ENCODE measurements at regions not wholly inside any gene's neighbourhood (a gene's known extent, or its start where the extent isn't known, plus 50 kb on each side); places are given as distances from the start of the nearest gene placed in this dataset.

DNA sequence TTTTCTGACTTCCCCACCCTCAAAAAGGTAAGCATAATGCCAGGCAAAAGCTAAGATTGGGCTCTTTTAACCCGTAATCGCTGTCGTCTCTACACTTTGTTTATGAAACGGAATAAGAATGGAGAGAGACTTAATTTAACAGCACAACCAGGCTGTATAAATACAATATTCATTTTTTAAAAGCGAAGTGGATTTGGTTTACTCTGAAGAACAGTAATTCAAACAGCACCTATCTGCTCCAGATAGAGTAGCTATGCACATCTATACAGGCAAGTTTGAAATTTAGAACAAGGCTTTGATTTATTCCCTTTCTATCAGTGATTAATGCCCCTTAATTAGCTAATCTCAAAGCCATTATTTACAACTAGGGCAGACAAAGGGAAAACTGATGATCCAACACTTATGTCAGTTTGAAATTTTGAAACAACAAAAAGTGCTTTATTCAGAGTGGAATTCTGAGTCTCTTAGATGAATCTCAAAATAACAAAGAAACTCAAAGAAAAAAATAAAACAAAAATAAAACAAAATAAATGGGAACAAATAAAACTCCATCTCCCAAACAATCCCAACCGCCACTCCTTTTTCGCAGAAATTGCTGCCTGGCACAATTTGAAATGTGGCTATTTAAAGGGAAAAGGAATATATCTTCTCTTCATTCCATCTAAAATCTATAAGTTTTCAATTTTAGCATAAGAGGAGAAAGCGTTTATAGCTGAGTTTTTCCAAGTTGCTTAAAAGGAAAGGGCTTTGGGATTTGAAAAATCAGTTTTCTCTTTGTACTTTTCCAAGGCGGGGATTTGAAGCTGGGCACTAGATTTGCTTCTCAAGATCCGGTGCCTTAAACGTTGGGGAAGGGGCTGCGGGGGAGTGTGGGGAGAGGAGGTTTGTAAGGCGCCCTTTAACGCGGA is 298.6 kb downstream of the PARP8 start:
- Histone ChIP-seq H3K9me3 (ENCODE audit: control insufficient read depth, low read depth, low read length) (peaks cover 5% of the 10 kb centered on the region), H3K27me3 (ENCODE audit: control insufficient read depth, insufficient read depth, low read length) (peaks cover 73% of the 10 kb centered on the region), H3K4me1 (ENCODE audit: control insufficient read depth, insufficient read depth, low read length) (peaks cover 37% of the 10 kb centered on the region), H3K4me3 (ENCODE audit: low read length) (no peak overlapping the region), H3K27ac (ENCODE audit: low read length) (no peak overlapping the region), H3K36me3 (ENCODE audit: control insufficient read depth, insufficient read depth, low read length) (no peaks in the 10 kb centered on the region)
- 26% methylated on average over 5 of the region's 15 CpGs for WGBS (ENCODE audit: insufficient coverage, low lambda C conversion rate)
- peak in 1 of 2 donors; percentile 4 for DNase-seq

DNA sequence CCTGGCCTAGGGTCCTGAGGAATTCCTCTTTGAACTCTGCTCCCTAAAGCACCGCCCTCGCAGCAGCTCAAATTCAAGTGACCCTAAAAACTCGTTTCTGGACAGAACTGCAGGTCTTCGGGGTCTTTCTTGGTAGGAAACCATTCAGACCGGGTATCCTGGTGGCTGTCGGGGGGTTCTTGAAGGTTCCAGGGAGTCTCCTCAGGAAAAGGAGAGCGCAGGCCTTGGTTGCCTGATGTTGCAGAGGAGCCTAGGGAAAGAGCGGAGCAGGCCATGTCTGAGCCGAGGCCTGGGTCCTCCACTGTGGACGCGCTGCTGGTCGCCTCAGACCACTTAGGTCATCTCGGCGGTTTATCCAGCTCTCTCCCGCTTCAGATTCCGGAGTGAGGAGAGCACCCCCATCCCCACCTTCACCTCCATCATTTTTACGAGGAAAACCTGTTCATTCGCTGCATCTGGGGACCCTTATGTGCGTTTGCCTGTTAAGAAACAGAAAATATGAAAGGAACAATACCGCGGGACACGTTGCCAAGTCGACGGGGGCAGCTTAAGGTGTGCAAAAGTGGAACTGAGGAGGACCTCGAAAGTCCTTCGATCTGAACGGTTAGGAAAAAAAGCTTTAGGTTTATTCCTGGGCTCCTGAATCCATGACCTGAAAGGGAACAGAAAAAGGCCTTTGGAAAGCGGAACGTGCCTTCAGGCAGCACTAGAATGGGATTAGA is 299.4 kb downstream of the PARP8 start:
- H3K36me3 ChIP-seq (ENCODE audit: control insufficient read depth, insufficient read depth, low read length), result no peaks in the 10 kb centered on the region
- 14% methylated on average over 8 of the region's 29 CpGs for WGBS (ENCODE audit: insufficient coverage, low lambda C conversion rate)
- peak in 1 of 2 donors; percentile 21 for DNase-seq
- H3K27me3 ChIP-seq (ENCODE audit: control insufficient read depth, insufficient read depth, low read length), result peaks cover 81% of the 10 kb centered on the region
- peaks cover 37% of the 10 kb centered on the region for H3K4me1 ChIP-seq (ENCODE audit: control insufficient read depth, insufficient read depth, low read length)
- H3K9me3 ChIP-seq (ENCODE audit: control insufficient read depth, low read depth, low read length), result peaks cover 5% of the 10 kb centered on the region
- H3K27ac ChIP-seq (ENCODE audit: low read length), result no peak overlapping the region
- no peak overlapping the region for H3K4me3 ChIP-seq (ENCODE audit: low read length)

DNA sequence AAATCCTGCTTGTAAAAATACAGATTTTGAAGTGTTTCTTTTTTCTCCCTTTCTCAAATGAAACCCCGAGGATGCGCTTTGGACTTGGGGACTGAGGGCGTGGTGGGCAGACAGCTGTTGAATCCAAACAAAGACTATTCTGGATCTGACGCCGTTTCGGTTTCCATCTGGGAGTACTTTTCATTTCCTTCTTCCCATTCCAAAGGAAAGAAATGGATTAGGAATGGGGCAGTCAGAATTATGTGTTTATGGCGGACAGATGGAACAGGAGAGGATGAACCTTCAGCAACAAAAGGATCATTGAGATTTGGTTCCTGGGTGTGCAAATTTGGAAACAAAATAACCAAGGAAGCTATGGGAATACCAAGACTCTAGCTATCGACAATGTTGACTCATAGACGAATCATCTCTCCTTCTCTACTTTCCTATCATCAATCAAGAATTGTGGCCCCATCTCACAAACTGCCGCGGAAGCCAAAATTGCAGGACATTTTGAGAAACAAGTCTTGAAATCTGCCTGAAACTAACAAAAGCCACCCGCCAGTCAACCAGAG is 300.6 kb downstream of the PARP8 start:
- peaks cover 37% of the 10 kb centered on the region for H3K4me1 ChIP-seq (ENCODE audit: control insufficient read depth, insufficient read depth, low read length)
- H3K9me3 ChIP-seq (ENCODE audit: control insufficient read depth, low read depth, low read length), result peaks cover 5% of the 10 kb centered on the region
- WGBS (ENCODE audit: insufficient coverage, low lambda C conversion rate), result no CpG with 5 or more reads among the region's 12 CpGs
- peak in 1 of 2 donors; percentile 56 for DNase-seq
- peaks cover 84% of the 10 kb centered on the region for H3K27me3 ChIP-seq (ENCODE audit: control insufficient read depth, insufficient read depth, low read length)
- no peaks in the 10 kb centered on the region for H3K36me3 ChIP-seq (ENCODE audit: control insufficient read depth, insufficient read depth, low read length)
- no peak overlapping the region for H3K4me3 ChIP-seq (ENCODE audit: low read length)
- H3K27ac ChIP-seq (ENCODE audit: low read length), result no peak overlapping the region

DNA sequence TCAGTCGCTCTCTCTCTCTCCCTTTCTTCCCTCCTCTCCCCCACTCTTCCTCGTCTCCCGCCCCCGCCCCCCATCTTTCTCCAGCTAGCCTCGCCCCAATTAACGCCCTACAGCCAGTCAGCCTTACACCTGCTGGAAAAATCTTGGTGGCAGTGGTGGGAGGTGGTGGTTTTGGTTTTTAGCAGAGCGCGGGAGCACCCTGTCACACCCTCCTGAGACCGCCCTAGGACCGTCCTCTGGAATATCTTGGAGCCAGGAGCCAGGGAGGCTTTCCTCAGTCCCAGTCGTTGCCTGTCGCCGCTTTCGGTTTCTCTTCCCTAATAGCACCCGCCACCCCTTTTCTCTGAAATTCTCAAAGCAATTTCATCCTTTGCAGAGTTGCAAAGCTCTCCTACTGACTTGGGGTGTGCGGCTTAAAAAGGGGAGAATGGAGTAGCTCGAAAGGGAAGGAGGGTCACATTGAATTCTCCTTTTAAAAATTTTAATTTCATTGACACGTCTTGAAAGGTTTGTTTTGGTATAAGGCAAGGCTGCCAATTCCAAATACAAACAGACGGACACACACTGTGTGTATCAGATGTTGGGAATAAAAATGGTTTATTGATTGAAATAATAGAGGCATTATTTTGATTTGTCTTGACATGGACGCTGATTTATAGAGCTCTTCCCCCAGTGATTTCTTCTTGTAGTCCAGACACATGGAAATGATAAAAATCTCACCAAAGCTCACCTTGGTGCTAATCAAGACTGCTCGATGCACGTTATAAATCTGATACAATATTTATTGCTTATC is 301.3 kb downstream of the PARP8 start:
- no peak overlapping the region for H3K4me3 ChIP-seq (ENCODE audit: low read length)
- H3K27ac ChIP-seq (ENCODE audit: low read length), result no peak overlapping the region

DNA sequence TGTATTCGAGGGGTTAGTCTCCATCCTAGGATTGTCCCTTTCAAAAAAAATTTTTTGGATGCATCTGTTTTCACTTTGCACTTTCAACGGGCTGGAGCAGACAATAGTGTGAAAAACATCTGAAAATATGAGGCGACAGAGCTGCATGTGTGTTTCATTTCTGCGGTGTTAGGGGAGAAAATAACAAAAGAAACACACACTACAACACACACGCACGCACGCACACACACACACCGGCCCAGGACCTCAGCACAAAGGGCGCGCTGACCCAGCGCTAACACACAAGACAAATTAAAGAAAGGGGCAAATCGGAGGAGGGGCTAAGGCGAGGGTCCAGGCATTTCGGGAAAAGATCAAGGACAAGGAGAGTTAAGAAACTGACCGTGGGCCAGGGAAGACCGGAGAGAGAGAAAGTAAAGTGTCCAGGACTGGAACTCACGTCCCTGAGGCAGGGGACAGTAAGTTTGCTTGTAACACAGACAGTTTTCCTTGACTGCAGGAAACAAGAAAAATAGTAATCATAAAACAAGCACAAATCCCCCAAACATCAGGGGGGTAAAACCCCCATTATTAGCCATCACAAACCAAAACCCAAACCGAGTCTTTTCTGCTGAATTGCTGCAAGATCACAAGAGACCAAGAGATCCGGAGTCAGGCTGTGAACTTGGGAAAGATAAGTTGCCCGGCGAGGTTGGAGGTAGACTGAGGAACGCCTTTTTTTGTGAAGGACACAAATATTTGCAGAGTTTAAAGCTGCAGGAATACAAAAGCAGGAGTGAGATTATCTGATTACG is 302.1 kb downstream of the PARP8 start:
- Histone ChIP-seq H3K27me3 (ENCODE audit: control insufficient read depth, insufficient read depth, low read length) (peaks cover 85% of the 10 kb centered on the region), H3K27ac (ENCODE audit: low read length) (no peak overlapping the region), H3K9me3 (ENCODE audit: control insufficient read depth, low read depth, low read length) (peaks cover 5% of the 10 kb centered on the region), H3K4me1 (ENCODE audit: control insufficient read depth, insufficient read depth, low read length) (peaks cover 32% of the 10 kb centered on the region), H3K4me3 (ENCODE audit: low read length) (no peak overlapping the region), H3K36me3 (ENCODE audit: control insufficient read depth, insufficient read depth, low read length) (no peaks in the 10 kb centered on the region)
- peak in 1 of 2 donors; percentile 40 for DNase-seq
- 6% methylated on average over 3 of the region's 23 CpGs for WGBS (ENCODE audit: insufficient coverage, low lambda C conversion rate)

More for the DNA sequence above, 301.3 kb downstream of the PARP8 start:
- Histone ChIP-seq H3K9me3 (ENCODE audit: control insufficient read depth, low read depth, low read length) (peaks cover 5% of the 10 kb centered on the region), H3K27me3 (ENCODE audit: control insufficient read depth, insufficient read depth, low read length) (peaks cover 89% of the 10 kb centered on the region), H3K4me1 (ENCODE audit: control insufficient read depth, insufficient read depth, low read length) (peaks cover 37% of the 10 kb centered on the region), H3K36me3 (ENCODE audit: control insufficient read depth, insufficient read depth, low read length) (no peaks in the 10 kb centered on the region)
- WGBS (ENCODE audit: insufficient coverage, low lambda C conversion rate), result 0% methylated on average over 1 of the region's 22 CpGs
- peak in 1 of 2 donors; percentile 61 for DNase-seq

DNA sequence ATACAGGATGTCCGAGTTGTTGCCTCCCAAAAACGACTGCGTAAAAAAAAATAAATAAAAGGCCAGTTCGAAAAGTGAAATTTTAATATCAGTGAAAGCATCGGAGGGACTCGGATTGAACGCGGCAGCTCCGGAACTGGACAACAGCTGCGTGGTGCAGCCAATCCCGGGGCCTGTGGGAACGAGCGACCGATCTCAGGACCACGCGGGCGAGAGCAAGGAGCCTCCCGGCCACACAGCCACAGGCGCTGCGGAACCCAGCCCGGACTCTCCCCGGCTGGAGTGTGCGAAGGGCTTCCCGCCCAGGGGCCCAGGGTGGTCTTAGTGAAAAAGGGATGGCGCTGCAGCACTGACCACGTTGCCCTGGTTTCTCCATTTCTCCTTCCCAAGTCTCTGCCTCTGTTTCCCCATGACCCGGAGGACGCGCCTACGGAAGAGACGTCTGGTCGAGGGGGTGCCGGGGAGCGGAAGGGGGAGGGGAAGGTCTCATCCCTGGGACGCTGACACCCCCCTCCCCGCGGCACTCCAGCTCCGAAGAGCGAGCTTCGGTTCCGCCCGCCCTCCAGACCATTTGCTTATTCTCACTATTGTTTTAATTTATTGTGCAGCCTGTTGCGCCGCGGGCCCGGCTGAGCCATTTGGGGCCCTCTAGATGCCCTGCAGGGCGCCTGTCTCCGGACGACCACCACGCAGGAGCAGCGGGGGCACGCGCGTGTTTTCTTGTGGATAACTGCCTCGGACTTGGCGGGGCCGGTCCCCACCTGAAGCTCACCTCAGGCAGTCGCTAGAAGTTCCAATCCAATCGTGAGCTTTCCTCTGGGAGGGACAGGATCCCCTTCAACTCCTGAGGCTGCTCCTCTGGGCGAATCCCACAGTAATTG is 303.0 kb downstream of the PARP8 start:
- peaks cover 77% of the 10 kb centered on the region for H3K27me3 ChIP-seq (ENCODE audit: control insufficient read depth, insufficient read depth, low read length)

DNA sequence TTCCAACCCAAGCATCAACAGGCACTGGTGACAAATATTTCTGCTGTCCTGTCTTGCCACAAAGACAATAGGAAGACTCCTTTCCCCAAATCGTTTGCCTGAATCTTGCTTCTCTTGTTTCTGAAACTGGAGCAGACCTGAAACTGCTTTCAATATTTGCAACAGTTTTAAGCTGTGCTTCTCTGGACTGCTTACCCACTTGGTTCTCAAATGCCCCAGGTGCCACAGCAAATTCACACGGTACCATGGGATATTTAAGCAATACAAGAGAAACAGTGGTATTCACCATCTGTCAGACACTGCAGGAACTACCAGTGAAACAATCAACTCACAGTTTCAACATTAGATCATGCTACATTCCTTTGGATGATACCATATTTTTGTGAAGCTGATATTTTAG is 309.4 kb downstream of the PARP8 start:
- no peak overlapping the region for H3K4me3 ChIP-seq (ENCODE audit: low read length)
- no peaks in the 10 kb centered on the region for H3K36me3 ChIP-seq (ENCODE audit: control insufficient read depth, insufficient read depth, low read length)
- H3K9me3 ChIP-seq (ENCODE audit: control insufficient read depth, low read depth, low read length), result no peaks in the 10 kb centered on the region
- no peaks in the 10 kb centered on the region for H3K4me1 ChIP-seq (ENCODE audit: control insufficient read depth, insufficient read depth, low read length)
- peaks cover 17% of the 10 kb centered on the region for H3K27me3 ChIP-seq (ENCODE audit: control insufficient read depth, insufficient read depth, low read length)
- DNase-seq, result no peak
- WGBS (ENCODE audit: insufficient coverage, low lambda C conversion rate), result 100% methylated on average over 1 of the region's 2 CpGs
- no peak overlapping the region for H3K27ac ChIP-seq (ENCODE audit: low read length)

More for the DNA sequence above, 303.0 kb downstream of the PARP8 start:
- DNase-seq, result peak in 1 of 2 donors; percentile 17
- Histone ChIP-seq H3K27ac (ENCODE audit: low read length) (no peak overlapping the region), H3K9me3 (ENCODE audit: control insufficient read depth, low read depth, low read length) (peaks cover 2% of the 10 kb centered on the region), H3K4me3 (ENCODE audit: low read length) (no peak overlapping the region), H3K36me3 (ENCODE audit: control insufficient read depth, insufficient read depth, low read length) (no peaks in the 10 kb centered on the region), H3K4me1 (ENCODE audit: control insufficient read depth, insufficient read depth, low read length) (peaks cover 30% of the 10 kb centered on the region)
- 0% methylated on average over 4 of the region's 60 CpGs for WGBS (ENCODE audit: insufficient coverage, low lambda C conversion rate)

DNA sequence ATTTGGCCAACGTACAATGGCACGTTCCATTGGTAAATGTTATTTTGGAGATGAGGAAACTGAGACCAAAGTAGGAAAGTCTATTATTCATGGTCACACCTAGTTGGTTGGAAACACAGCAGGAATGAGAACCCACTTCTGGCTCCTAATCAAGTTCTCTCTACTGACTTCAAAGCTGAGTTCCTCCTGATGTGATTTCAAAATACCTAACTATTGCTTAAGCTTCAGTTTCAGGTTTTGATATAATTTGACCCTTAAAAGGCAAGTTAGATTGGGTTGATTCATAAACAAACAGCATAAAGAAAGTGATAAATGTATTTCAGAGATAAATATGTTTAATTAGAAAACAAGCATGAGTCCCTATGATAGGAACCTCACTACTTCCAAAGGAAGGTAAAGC is 312.5 kb downstream of the PARP8 start:
- H3K4me3 ChIP-seq (ENCODE audit: low read length), result no peak overlapping the region
- 100% methylated on average over 2 of the region's 2 CpGs for WGBS (ENCODE audit: insufficient coverage, low lambda C conversion rate)
- H3K27ac ChIP-seq (ENCODE audit: low read length), result no peak overlapping the region
- H3K27me3 ChIP-seq (ENCODE audit: control insufficient read depth, insufficient read depth, low read length), result peaks cover 4% of the 10 kb centered on the region
- no peaks in the 10 kb centered on the region for H3K36me3 ChIP-seq (ENCODE audit: control insufficient read depth, insufficient read depth, low read length)
- peaks cover 2% of the 10 kb centered on the region for H3K9me3 ChIP-seq (ENCODE audit: control insufficient read depth, low read depth, low read length)
- H3K4me1 ChIP-seq (ENCODE audit: control insufficient read depth, insufficient read depth, low read length), result peaks cover 3% of the 10 kb centered on the region
- no peak for DNase-seq

DNA sequence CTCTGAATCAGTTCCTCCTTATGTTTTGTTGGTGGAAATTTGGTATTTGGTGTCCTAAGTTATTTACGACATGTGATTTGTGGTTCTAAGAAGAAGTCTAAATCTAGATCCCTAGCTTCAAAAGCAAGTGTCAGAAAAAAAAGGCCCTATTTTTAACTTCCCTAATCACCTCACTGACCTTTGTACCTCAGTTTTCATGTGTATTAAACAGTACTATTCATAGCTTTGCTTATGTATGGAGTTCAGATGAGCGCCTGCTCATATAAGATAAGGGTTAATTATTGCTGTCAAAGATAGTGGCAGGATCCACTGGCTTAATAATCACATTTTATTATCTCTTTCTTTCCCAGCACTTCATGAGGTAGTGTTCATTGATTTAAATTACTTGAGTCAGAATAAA is 318.2 kb downstream of the PARP8 start:
- H3K4me1 ChIP-seq (ENCODE audit: control insufficient read depth, insufficient read depth, low read length), result peaks cover 13% of the 10 kb centered on the region
- peak; percentile 62 to 85 for DNase-seq
- no CpG with 5 or more reads among the region's 2 CpGs for WGBS (ENCODE audit: insufficient coverage, low lambda C conversion rate)
- H3K4me3 ChIP-seq (ENCODE audit: low read length), result no peak overlapping the region
- no peaks in the 10 kb centered on the region for H3K36me3 ChIP-seq (ENCODE audit: control insufficient read depth, insufficient read depth, low read length)
- H3K27me3 ChIP-seq (ENCODE audit: control insufficient read depth, insufficient read depth, low read length), result no peaks in the 10 kb centered on the region
- H3K9me3 ChIP-seq (ENCODE audit: control insufficient read depth, low read depth, low read length), result peaks cover 2% of the 10 kb centered on the region
- peak overlapping the region; percentile 66 for H3K27ac ChIP-seq (ENCODE audit: low read length)

Data from large intestine (tissue), 3 donors.